SK-N-SH (cell line): ENCODE measurements at regions not wholly inside any gene's neighbourhood (a gene's known extent, or its start where the extent isn't known, plus 50 kb on each side); places are given as distances from the start of the nearest gene placed in this dataset.

Experiments used
- CTCF ChIA-PET: fragments of 300-600, 350-600 bp; formaldehyde crosslinking; extraction: SDS; loops from one replicate; lab custom pipeline; 2021; lab: Yijun Ruan, JAX
- POLR2A ChIA-PET: fragments of 350-600 bp; sonication (Branson Sonifier 250); formaldehyde crosslinking; extraction: SDS; loops from one replicate; lab custom pipeline; 2020; ENCODE audit warnings: antibody characterized with exemption, inconsistent platforms; lab: Yijun Ruan, JAX
- DNase-seq: peaks from one replicate; pipeline ENCODE4 v3.0.0; 2012
- H2AFZ ChIP-seq: fragments of 200-600 bp; sonication (generic); 2 replicates; pipeline ENCODE4 v1.8.1; 2016; ENCODE audit warnings: antibody characterized with exemption, mild to moderate bottlenecking, low read depth
- H3F3A ChIP-seq: fragments of 200-600 bp; sonication (generic); replicated peaks from 2 replicates; pipeline ENCODE3; 2016; ENCODE audit warnings: antibody characterized with exemption, mild to moderate bottlenecking; ENCODE audit not compliant: insufficient read depth
- H3K27ac ChIP-seq, 2 experiments: fragments of 200-500 bp in 1 of 2; fragments of 200-600 bp in 1 of 2; sonication (Bioruptor generic) in 1 of 2; sonication (generic), shearing (Covaris generic) in 1 of 2; 2 replicates each; pipeline versions ENCODE4 v1.5.1 to v1.6.1; 2014 to 2016; ENCODE audit warnings: low read depth in 2 of 2, inconsistent platforms in 1 of 2, low read length in 1 of 2, mild to moderate bottlenecking in 1 of 2, mixed read lengths in 1 of 2
- H3K27me3 ChIP-seq: fragments of 200-600 bp; sonication (generic), shearing (Covaris generic); 2 replicates; pipeline ENCODE4 v1.6.1; 2016; ENCODE audit warnings: mixed run types; ENCODE audit not compliant: insufficient read depth
- H3K36me3 ChIP-seq, 2 experiments: fragments of 200-500 bp in 1 of 2; fragments of 200-600 bp in 1 of 2; sonication (Bioruptor generic) in 1 of 2; sonication (generic) in 1 of 2; replicated peaks in 1 of 2; 2 replicates each; pipeline versions ENCODE3 to v1.5.1; 2014 to 2016; ENCODE audit warnings: low read length in 1 of 2, mild to moderate bottlenecking in 1 of 2; ENCODE audit not compliant: insufficient read depth in 2 of 2, control insufficient read depth in 1 of 2
- H3K4me1 ChIP-seq, 2 experiments: fragments of 200-500 bp in 1 of 2; fragments of 200-600 bp in 1 of 2; sonication (Bioruptor generic) in 1 of 2; sonication (generic), shearing (Covaris generic) in 1 of 2; 2 replicates each; pipeline versions ENCODE4 v1.5.1 to v1.6.1; 2014 to 2016; ENCODE audit warnings: low read depth in 1 of 2, low read length in 1 of 2, mixed run types in 1 of 2; ENCODE audit not compliant: insufficient read depth in 2 of 2, control insufficient read depth in 1 of 2
- H3K4me2 ChIP-seq: fragments of 200-600 bp; sonication (generic), shearing (Covaris generic); 2 replicates; pipeline ENCODE4 v1.6.1; 2017; ENCODE audit warnings: mixed run types
- H3K4me3 ChIP-seq, 2 experiments: fragments of 200-500 bp in 1 of 2; fragments of 200-600 bp in 1 of 2; sonication (Bioruptor generic) in 1 of 2; sonication (generic), shearing (Covaris generic) in 1 of 2; 2 replicates each; pipeline versions ENCODE4 v1.5.1 to v1.8.1; 2014 to 2016; ENCODE audit warnings: low read depth in 2 of 2, inconsistent platforms in 1 of 2, low read length in 1 of 2, mild to moderate bottlenecking in 1 of 2, mixed read lengths in 1 of 2, moderate library complexity in 1 of 2
- H3K79me2 ChIP-seq: fragments of 200-600 bp; sonication (generic); 2 replicates; pipeline ENCODE4 v1.8.1; 2017; ENCODE audit warnings: mild to moderate bottlenecking; ENCODE audit not compliant: insufficient read depth
- H3K9ac ChIP-seq: fragments of 200-600 bp; sonication (generic); 2 replicates; pipeline ENCODE4 v1.6.1; 2017; ENCODE audit warnings: mixed run types
- H3K9me2 ChIP-seq: fragments of 200-600 bp; sonication (generic); 2 replicates; pipeline ENCODE4 v1.6.1; 2017; ENCODE audit warnings: mixed run types
- H3K9me3 ChIP-seq: fragments of 200-600 bp; sonication (generic); 2 replicates; pipeline ENCODE4 v1.6.1; 2017; ENCODE audit warnings: mixed run types, mild to moderate bottlenecking, moderate library complexity
- H4K20me1 ChIP-seq: fragments of 200-600 bp; sonication (generic); 2 replicates; pipeline ENCODE4 v1.6.1; 2017; ENCODE audit warnings: mild to moderate bottlenecking, mixed run types; ENCODE audit not compliant: insufficient read depth
- CTCF ChIP-seq: fragments of 200-600 bp; sonication (generic); IDR thresholded peaks from 2 replicates; pipeline ENCODE4 v1.6.1; 2017; ENCODE audit warnings: antibody characterized with exemption, mild to moderate bottlenecking, moderate library complexity
- ELF1 ChIP-seq: IDR thresholded peaks from 2 replicates; pipeline ENCODE4 v1.4.0; 2012
- EP300 ChIP-seq, 2 experiments: IDR thresholded peaks; 2 replicates each; pipeline versions ENCODE4 v1.4.0 to v1.6.1; 2012; ENCODE audit warnings: borderline replicate concordance in 1 of 2, low read depth in 1 of 2, low read length in 1 of 2
- EZH2phosphoT487 ChIP-seq: fragments of 200-600 bp; sonication (generic); IDR thresholded peaks from 2 replicates; pipeline ENCODE4 v1.6.1; 2017; ENCODE audit warnings: low read depth, mixed run types, mild to moderate bottlenecking, antibody characterized with exemption, moderate library complexity, borderline replicate concordance
- FOXM1 ChIP-seq: IDR thresholded peaks from 2 replicates; pipeline ENCODE4 v1.4.0; 2012; ENCODE audit warnings: low read depth, mild to moderate bottlenecking
- JUND ChIP-seq: IDR thresholded peaks from 2 replicates; pipeline ENCODE4 v1.4.0; 2012
- MEF2A ChIP-seq: IDR thresholded peaks from 2 replicates; pipeline ENCODE4 v1.4.0; 2012; ENCODE audit warnings: low read depth, borderline replicate concordance
- MXI1 ChIP-seq: IDR thresholded peaks from 2 replicates; pipeline ENCODE4 v1.6.1; 2012; ENCODE audit warnings: mild to moderate bottlenecking, low read depth, low read length, improper control_type of control experiment
- NRF1 ChIP-seq: IDR thresholded peaks from 2 replicates; pipeline ENCODE4 v1.6.1; 2012; ENCODE audit warnings: low read depth, mild to moderate bottlenecking, low read length
- RAD21 ChIP-seq: IDR thresholded peaks from 2 replicates; pipeline ENCODE4 v1.6.1; 2012; ENCODE audit warnings: mild to moderate bottlenecking, low read length
- RCOR1 ChIP-seq: fragments of 150-350 bp; IDR thresholded peaks from 2 replicates; pipeline ENCODE4 v1.6.1; 2017; ENCODE audit warnings: antibody characterized with exemption, low read length
- SIN3A ChIP-seq: IDR thresholded peaks from 2 replicates; pipeline ENCODE4 v1.6.1; 2012; ENCODE audit warnings: low read depth, mild to moderate bottlenecking, low read length, moderate library complexity, borderline replicate concordance
- SMC3 ChIP-seq: IDR thresholded peaks from 2 replicates; pipeline ENCODE4 v1.6.1; 2012; ENCODE audit warnings: low read depth, low read length, improper control_type of control experiment
- USF1 ChIP-seq: IDR thresholded peaks from 2 replicates; pipeline ENCODE4 v1.4.0; 2012; ENCODE audit warnings: low read depth, borderline replicate concordance
- WGBS: methylation state at CpG from one replicate; pipeline ENCODE4 v1.1.6; 2017; ENCODE audit warnings: low lambda C conversion rate; 5-methylcytosine and 5-hydroxymethylcytosine counted together
- TF ChIP-seq, protein P1 (sequence below): IDR thresholded peaks from 2 replicates; pipeline ENCODE4 v1.4.0; 2012; ENCODE audit warnings: low read depth, borderline replicate concordance

DNA sequence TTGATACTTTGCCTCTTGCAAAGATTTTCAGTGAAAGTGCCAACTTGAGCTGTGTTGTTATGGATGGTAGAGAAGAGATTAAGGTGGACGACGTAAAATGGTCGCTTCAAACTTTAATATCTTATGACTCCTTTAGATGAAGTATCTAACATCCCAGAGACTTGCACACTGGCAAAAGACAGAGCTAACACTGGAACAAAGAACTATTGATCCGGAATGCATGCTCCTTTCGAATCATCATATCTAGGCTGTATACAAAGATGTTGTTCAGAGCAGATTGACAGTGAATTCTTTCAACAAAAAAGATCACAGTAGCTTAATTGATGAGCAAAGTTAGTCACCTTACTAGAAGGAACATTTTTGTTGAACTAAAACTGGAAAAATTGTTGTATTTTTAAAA lies 592.7 kb downstream of the NXPH1 start (continued):
- TF ChIP-seq MXI1 (no peak), JUND (no peak)
- TF ChIP-seq, all 33 proteins: peak for 0

- no peaks in the 10 kb centered on the region for H3K36me3 ChIP-seq
- H3K4me2 ChIP-seq = no peak overlapping the region
- H4K20me1 ChIP-seq = no peaks in the 10 kb centered on the region
- no peaks in the 10 kb centered on the region for H3K9me3 ChIP-seq
- POLR2A ChIA-PET = no interaction called here
- peaks cover 0 to 12% of the 10 kb centered on the region in 2 experiments; a peak in 2 of 4 replicates for H3K4me1 ChIP-seq
- no peak overlapping the region for H3K27ac ChIP-seq
- no peak for DNase-seq
- H3K9ac ChIP-seq = no peak overlapping the region
- H3F3A ChIP-seq = no peaks in the 10 kb centered on the region
- no peaks in the 10 kb centered on the region for H3K27me3 ChIP-seq
- no peak overlapping the region for H2AFZ ChIP-seq
- H3K79me2 ChIP-seq = no peaks in the 10 kb centered on the region
- TF ChIP-seq SMC3 = no peak
- TF ChIP-seq NRF1 = no peak
- TF ChIP-seq, protein P1, sequence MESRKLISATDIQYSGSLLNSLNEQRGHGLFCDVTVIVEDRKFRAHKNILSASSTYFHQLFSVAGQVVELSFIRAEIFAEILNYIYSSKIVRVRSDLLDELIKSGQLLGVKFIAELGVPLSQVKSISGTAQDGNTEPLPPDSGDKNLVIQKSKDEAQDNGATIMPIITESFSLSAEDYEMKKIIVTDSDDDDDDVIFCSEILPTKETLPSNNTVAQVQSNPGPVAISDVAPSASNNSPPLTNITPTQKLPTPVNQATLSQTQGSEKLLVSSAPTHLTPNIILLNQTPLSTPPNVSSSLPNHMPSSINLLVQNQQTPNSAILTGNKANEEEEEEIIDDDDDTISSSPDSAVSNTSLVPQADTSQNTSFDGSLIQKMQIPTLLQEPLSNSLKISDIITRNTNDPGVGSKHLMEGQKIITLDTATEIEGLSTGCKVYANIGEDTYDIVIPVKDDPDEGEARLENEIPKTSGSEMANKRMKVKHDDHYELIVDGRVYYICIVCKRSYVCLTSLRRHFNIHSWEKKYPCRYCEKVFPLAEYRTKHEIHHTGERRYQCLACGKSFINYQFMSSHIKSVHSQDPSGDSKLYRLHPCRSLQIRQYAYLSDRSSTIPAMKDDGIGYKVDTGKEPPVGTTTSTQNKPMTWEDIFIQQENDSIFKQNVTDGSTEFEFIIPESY = no peak
- TF ChIP-seq EZH2phosphoT487 = no peak
- TF ChIP-seq ELF1 = no peak
- no peak for TF ChIP-seq RAD21
- WGBS = 50% methylated on average over 4 of the region's 4 CpGs
- no peaks in the 10 kb centered on the region for H3K9me2 ChIP-seq
- no peak overlapping the region for H3K4me3 ChIP-seq
- CTCF ChIA-PET = no interaction called here
Measured at GRCh38 chr7:9028012-9028411, 594.6 kb downstream of the NXPH1 start.

DNA sequence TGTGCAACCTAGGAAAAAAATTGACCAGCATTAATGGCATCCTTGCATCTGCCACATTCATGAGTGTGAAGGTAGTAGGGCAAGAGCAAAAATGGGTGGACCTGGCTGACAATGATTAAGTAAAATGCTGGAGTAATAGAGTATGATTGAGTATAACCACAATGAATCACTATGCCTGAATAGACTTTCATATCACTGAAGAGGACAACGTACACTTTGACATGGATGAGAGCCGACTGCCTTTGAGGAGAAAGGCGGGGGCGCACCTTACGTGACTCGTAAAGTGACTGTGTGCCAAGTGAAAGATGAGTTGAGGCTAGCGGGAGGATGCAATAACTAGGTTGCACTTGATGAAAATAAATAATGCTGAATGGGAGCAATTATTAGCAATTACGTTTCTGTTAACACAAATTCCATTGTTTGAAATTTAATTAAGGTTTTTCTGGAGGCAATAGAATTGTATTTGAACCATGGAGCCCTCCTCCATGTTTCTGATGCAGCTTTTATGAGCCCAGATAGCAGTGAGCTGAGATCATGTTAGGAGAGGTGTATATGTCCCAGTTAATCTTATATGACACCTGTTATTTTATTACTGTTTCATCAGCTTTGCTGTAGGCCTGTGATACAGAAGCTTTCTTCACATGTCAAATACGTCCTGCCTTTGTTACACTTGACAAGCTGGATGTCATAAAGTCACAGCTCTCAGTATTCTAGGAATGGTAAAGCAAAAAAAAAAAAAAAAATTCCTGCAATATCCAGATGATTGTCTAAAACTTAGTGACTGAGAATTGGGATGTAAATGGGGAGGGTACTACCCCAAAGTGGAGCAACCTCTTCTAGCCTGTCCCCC lies 596.5 kb downstream of the NXPH1 start:
- Histone ChIP-seq H3K4me3 (no peak overlapping the region), H3K4me1 (peaks cover 0 to 2% of the 10 kb centered on the region in 2 experiments; a peak in 2 of 4 replicates), H3K36me3 (no peaks in the 10 kb centered on the region), H3K79me2 (no peaks in the 10 kb centered on the region), H3K9me2 (no peaks in the 10 kb centered on the region), H3K9ac (no peak overlapping the region), H2AFZ (no peak overlapping the region), H3K27ac (no peak overlapping the region), H3K9me3 (no peaks in the 10 kb centered on the region), H3F3A (no peaks in the 10 kb centered on the region), H3K27me3 (no peaks in the 10 kb centered on the region), H4K20me1 (no peaks in the 10 kb centered on the region), H3K4me2 (no peak overlapping the region)
- ChIA-PET CTCF (interaction anchor here (0.9 to 1.3 kb wide), 2 partner anchors 9 to 10 kb away, joined by 3 to 4 read pairs; no protein-coding TSS in a partner anchor), POLR2A (no interaction called here)
- WGBS = 43% methylated on average over 9 of the region's 9 CpGs
- DNase-seq = no peak
- TF ChIP-seq FOXM1 (no peak), CTCF (no peak), SIN3A (no peak), RCOR1 (no peak), USF1 (no peak), SMC3 (no peak), MEF2A (no peak), EZH2phosphoT487 (no peak), EP300 (IDR thresholded peaks at IDR 0.05; ENCODE audit: borderline replicate concordance in 1 of 2, low read depth in 1 of 2, low read length in 1 of 2) (no peak)
